H1 (cell line): ENCODE measurements at regions not wholly inside any gene's neighbourhood (a gene's known extent, or its start where the extent isn't known, plus 50 kb on each side); places are given as distances from the start of the nearest gene placed in this dataset.

Experiments
- CHD1 ChIP-seq: IDR thresholded peaks from 2 replicates; pipeline ENCODE4 v1.6.1; 2012; ENCODE audit warnings: low read depth, low read length, improper control_type of control experiment
- CTCF ChIP-seq, 3 experiments: IDR thresholded peaks; 1 replicate in 2 of 3; 2 replicates in 1 of 3; pipeline versions ENCODE4 v1.5.1 to v1.6.1; 2011; ENCODE audit warnings: low read length in 3 of 3, mild to moderate bottlenecking in 3 of 3, inconsistent platforms in 2 of 3, low read depth in 1 of 3, moderate library complexity in 1 of 3; ENCODE audit not compliant: insufficient read depth in 1 of 3; ENCODE audit errors: control extremely low read depth in 1 of 3
- EZH2 ChIP-seq: fragments of 200-600 bp; sonication (generic); IDR thresholded peaks from 2 replicates; pipeline ENCODE4 v1.7.1; 2012; ENCODE audit warnings: low read depth, mild to moderate bottlenecking, moderate library complexity, low read length, inconsistent platforms; ENCODE audit not compliant: severe bottlenecking
- FOSL1 ChIP-seq: IDR thresholded peaks from 2 replicates; pipeline ENCODE4 v1.6.1; 2011; ENCODE audit warnings: mild to moderate bottlenecking, low read depth, low read length, moderate library complexity; ENCODE audit not compliant: insufficient read depth
- KDM5A ChIP-seq: fragments of 200-600 bp; IDR thresholded peaks from 2 replicates; pipeline ENCODE4 v1.7.1; 2012; ENCODE audit warnings: mild to moderate bottlenecking, low read length, inconsistent platforms, mixed read lengths
- MAX ChIP-seq: IDR thresholded peaks from 2 replicates; pipeline ENCODE4 v1.6.1; 2012; ENCODE audit warnings: inconsistent platforms
- POLR2A ChIP-seq, 2 experiments: IDR thresholded peaks; 1 replicate in 1 of 2; 2 replicates in 1 of 2; pipeline ENCODE4 v1.6.1; 2011; ENCODE audit warnings: low read depth in 2 of 2, low read length in 2 of 2, mild to moderate bottlenecking in 2 of 2; ENCODE audit errors: control extremely low read depth in 1 of 2
- RAD21 ChIP-seq, 2 experiments: IDR thresholded peaks in 1 of 2; conservative IDR thresholded peaks in 1 of 2; 2 replicates each; pipeline ENCODE4 v1.6.1; 2011; ENCODE audit warnings: low read depth in 2 of 2, low read length in 2 of 2, improper control_type of control experiment in 1 of 2, inconsistent platforms in 1 of 2, mild to moderate bottlenecking in 1 of 2, moderate library complexity in 1 of 2
- TAF1 ChIP-seq: IDR thresholded peaks from 2 replicates; pipeline ENCODE4 v1.6.1; 2011; ENCODE audit warnings: mild to moderate bottlenecking, low read depth, low read length
- TEAD4 ChIP-seq: IDR thresholded peaks from 2 replicates; pipeline ENCODE4 v1.6.1; 2012; ENCODE audit warnings: low read depth, low read length, inconsistent platforms, mixed read lengths

- no peak for TF ChIP-seq TEAD4
- TF ChIP-seq RAD21 (IDR thresholded peaks at IDR 0.05 in 1 of 2, conservative IDR thresholded peaks at IDR 0.05 in 1 of 2; ENCODE audit: low read depth in 2 of 2, low read length in 2 of 2) = no peak
- no peak for TF ChIP-seq KDM5A
- TF ChIP-seq POLR2A (IDR thresholded peaks at IDR 0.05; ENCODE audit: control extremely low read depth in 1 of 2, low read depth in 2 of 2, low read length in 2 of 2) = no peak
- no peak for TF ChIP-seq MAX
- TF ChIP-seq CTCF (IDR thresholded peaks at IDR 0.05; ENCODE audit: control extremely low read depth in 1 of 3, insufficient read depth in 1 of 3, low read depth in 1 of 3, low read length in 3 of 3) = no peak
- TF ChIP-seq TAF1 = no peak
- no peak for TF ChIP-seq EZH2
- no peak for TF ChIP-seq FOSL1
- TF ChIP-seq CHD1 = no peak
Measured at GRCh38 chr7:31203551-31203950, 137.0 kb downstream of the NEUROD6 start.
